Astrocyte (in vitro differentiated cells and primary cell): ENCODE measurements at regions not wholly inside any gene's neighbourhood (a gene's known extent, or its start where the extent isn't known, plus 50 kb on each side); places are given as distances from the start of the nearest gene placed in this dataset.

ENCODE experiments used
- DNase-seq: peaks from one replicate; pipeline ENCODE4 v3.0.0-alpha.2; 2010; ENCODE audit warnings: low read depth
- FAIRE-seq: peaks from 2 replicates; lab custom pipeline; 2011; peaks lifted over from hg19 to GRCh38; lab: Jason Lieb, UNC
- H2AFZ ChIP-seq: 2 replicates; pipeline ENCODE4 v1.6.0; 2012; ENCODE audit warnings: low read depth, low read length, inconsistent platforms
- H3K27ac ChIP-seq: 2 replicates; pipeline ENCODE4 v1.5.1; 2011; ENCODE audit warnings: low read depth, low read length, inconsistent platforms
- H3K27me3 ChIP-seq: 2 replicates; pipeline ENCODE4 v1.6.0; 2011; ENCODE audit warnings: low read length, inconsistent platforms; ENCODE audit not compliant: insufficient read depth
- H3K36me3 ChIP-seq: 2 replicates; pipeline ENCODE4 v1.5.1; 2011; ENCODE audit warnings: low read length, inconsistent platforms; ENCODE audit not compliant: insufficient read depth
- H3K4me1 ChIP-seq: 2 replicates; pipeline ENCODE4 v1.5.1; 2011; ENCODE audit warnings: low read length, inconsistent platforms; ENCODE audit not compliant: insufficient read depth
- H3K4me2 ChIP-seq: 2 replicates; pipeline ENCODE4 v1.6.0; 2012; ENCODE audit warnings: low read length, inconsistent platforms
- H3K4me3 ChIP-seq: 2 replicates; pipeline ENCODE4 v1.5.1; 2011; ENCODE audit warnings: low read depth, mild to moderate bottlenecking, low read length, inconsistent platforms; ENCODE audit not compliant: insufficient read depth
- H3K79me2 ChIP-seq: 2 replicates; pipeline ENCODE4 v1.6.0; 2012; ENCODE audit warnings: mild to moderate bottlenecking, low read length, inconsistent platforms; ENCODE audit not compliant: insufficient read depth
- H3K9ac ChIP-seq: 2 replicates; pipeline ENCODE4 v1.6.0; 2012; ENCODE audit warnings: mild to moderate bottlenecking, low read length, inconsistent platforms
- H3K9me3 ChIP-seq: 2 replicates; pipeline ENCODE4 v1.5.1; 2012; ENCODE audit warnings: low read depth, mild to moderate bottlenecking, low read length, inconsistent platforms; ENCODE audit not compliant: insufficient read depth
- H4K20me1 ChIP-seq: 2 replicates; pipeline ENCODE4 v1.6.0; 2012; ENCODE audit warnings: low read length, inconsistent platforms; ENCODE audit not compliant: insufficient read depth
- H3K27ac Mint-ChIP-seq: one replicate; pipeline ENCODE4 v1.8.0; 2021; ENCODE audit warnings: mild to moderate bottlenecking, mixed read lengths; ENCODE audit not compliant: unreplicated experiment
- H3K27me3 Mint-ChIP-seq: one replicate; pipeline ENCODE4 v1.8.0; 2021; ENCODE audit warnings: low read depth, mixed read lengths; ENCODE audit not compliant: unreplicated experiment
- H3K36me3 Mint-ChIP-seq: one replicate; pipeline ENCODE4 v1.8.0; 2021; ENCODE audit warnings: low read depth, mixed read lengths; ENCODE audit not compliant: unreplicated experiment
- H3K4me1 Mint-ChIP-seq: one replicate; pipeline ENCODE4 v1.8.0; 2021; ENCODE audit warnings: low read depth, mixed read lengths; ENCODE audit not compliant: unreplicated experiment
- H3K4me3 Mint-ChIP-seq: one replicate; pipeline ENCODE4 v1.8.0; 2021; ENCODE audit warnings: mild to moderate bottlenecking, moderate library complexity, mixed read lengths; ENCODE audit not compliant: unreplicated experiment
- H3K9me3 Mint-ChIP-seq: one replicate; pipeline ENCODE4 v1.8.0; 2021; ENCODE audit warnings: mild to moderate bottlenecking, mixed read lengths; ENCODE audit not compliant: unreplicated experiment
- CTCF ChIP-seq: IDR thresholded peaks from 2 replicates; pipeline ENCODE4 v1.5.1; 2011; ENCODE audit warnings: low read depth, mild to moderate bottlenecking, inconsistent platforms, low read length, moderate library complexity; ENCODE audit not compliant: insufficient read depth
- EZH2 ChIP-seq: IDR thresholded peaks from 2 replicates; pipeline ENCODE4 v1.6.1; 2012; ENCODE audit warnings: mild to moderate bottlenecking, low read length, inconsistent platforms; ENCODE audit not compliant: insufficient read depth

GRCh38 chr6:133062077-133062476, 179.1 kb upstream of the EYA4 start:
- Histone ChIP-seq H3K9ac (no peak overlapping the region), H2AFZ (peak overlapping the region; percentile 47), H3K27me3 (no peaks in the 10 kb centered on the region), H3K4me2 (peak overlapping the region; percentile 41), H4K20me1 (no peaks in the 10 kb centered on the region), H3K4me1 (no peaks in the 10 kb centered on the region), H3K9me3 (no peaks in the 10 kb centered on the region), H3K27ac (no peak overlapping the region), H3K79me2 (no peaks in the 10 kb centered on the region), H3K4me3 (no peak overlapping the region), H3K36me3 (no peaks in the 10 kb centered on the region)
- H3K36me3 Mint-ChIP-seq, result no peaks in the 10 kb centered on the region
- no peaks in the 10 kb centered on the region for H3K4me1 Mint-ChIP-seq
- TF ChIP-seq CTCF, result no peak
- no peak for TF ChIP-seq EZH2
- H3K27me3 Mint-ChIP-seq, result no peaks in the 10 kb centered on the region
- no peak overlapping the region for H3K4me3 Mint-ChIP-seq
- FAIRE-seq, result no peak
- peak; percentile 93 for DNase-seq
- no peaks in the 10 kb centered on the region for H3K9me3 Mint-ChIP-seq
- no peak overlapping the region for H3K27ac Mint-ChIP-seq

DNA sequence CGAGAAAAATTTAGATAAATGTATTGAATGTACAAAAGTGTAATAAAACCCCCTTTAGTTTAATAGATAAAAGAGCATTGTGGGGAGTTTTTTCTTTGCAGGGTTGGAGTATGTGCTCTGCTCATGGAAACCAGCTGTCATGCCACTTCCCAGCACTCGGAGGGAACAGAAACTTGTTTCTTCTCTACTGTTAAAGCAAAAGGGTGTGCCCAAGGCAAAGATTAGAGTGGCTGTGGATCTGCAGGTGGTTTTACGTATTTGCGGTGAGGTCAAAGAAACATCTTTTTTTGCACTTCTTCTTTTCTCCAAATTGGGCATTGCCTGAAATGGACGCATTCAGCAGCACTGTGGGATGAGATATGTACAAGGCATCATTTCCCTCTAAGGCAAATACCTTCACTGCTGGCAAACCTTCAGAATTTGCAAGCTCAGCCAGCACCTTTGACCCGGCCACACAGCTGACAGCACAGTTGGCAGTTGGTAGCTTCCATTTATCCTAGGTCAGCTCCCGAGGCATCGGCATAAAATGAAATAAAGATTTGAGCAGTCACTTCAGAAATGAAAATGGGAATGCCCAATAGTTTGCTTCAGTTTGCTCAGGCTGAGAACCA, 178.4 kb upstream of the EYA4 start:
- Histone ChIP-seq H3K4me3 (no peak overlapping the region), H3K4me2 (no peak overlapping the region), H3K36me3 (no peaks in the 10 kb centered on the region), H3K4me1 (no peaks in the 10 kb centered on the region), H3K9ac (no peak overlapping the region), H3K9me3 (no peaks in the 10 kb centered on the region), H4K20me1 (no peaks in the 10 kb centered on the region), H3K79me2 (no peaks in the 10 kb centered on the region), H2AFZ (no peak overlapping the region), H3K27ac (no peak overlapping the region), H3K27me3 (no peaks in the 10 kb centered on the region)
- Mint-ChIP-seq H3K27me3 (no peaks in the 10 kb centered on the region), H3K27ac (no peak overlapping the region), H3K4me3 (no peak overlapping the region), H3K36me3 (no peaks in the 10 kb centered on the region), H3K9me3 (no peaks in the 10 kb centered on the region), H3K4me1 (peaks cover under 1% of the 10 kb centered on the region)
- FAIRE-seq (no peak), DNase-seq (no peak)
- TF ChIP-seq CTCF (no peak), EZH2 (no peak)

DNA sequence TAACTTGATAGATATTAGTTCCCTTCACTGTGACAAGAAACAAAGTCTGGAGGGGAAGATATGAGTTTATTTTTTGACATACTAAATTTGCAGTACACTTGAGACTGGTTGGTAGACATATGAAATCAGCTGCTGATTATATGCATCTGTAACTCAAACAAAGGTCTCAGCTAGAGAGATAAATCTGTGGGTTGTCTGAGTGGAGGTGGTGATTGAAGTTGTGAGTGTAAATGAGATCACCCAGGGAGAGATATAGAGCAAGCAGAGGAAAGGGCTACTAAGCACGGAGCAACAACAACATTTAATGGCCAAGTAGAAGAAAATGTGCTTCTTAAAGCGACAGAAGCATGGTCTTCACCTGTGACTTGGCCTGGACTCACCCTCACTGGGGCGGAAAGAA, 173.2 kb upstream of the EYA4 start:
- no peaks in the 10 kb centered on the region for H3K36me3 ChIP-seq
- H3K4me3 ChIP-seq, result no peak overlapping the region
- DNase-seq (no peak), FAIRE-seq (no peak)
- no peak overlapping the region for H3K9ac ChIP-seq
- H3K9me3 Mint-ChIP-seq, result no peaks in the 10 kb centered on the region
- H3K36me3 Mint-ChIP-seq, result no peaks in the 10 kb centered on the region
- H3K4me3 Mint-ChIP-seq, result no peak overlapping the region
- TF ChIP-seq EZH2, result no peak
- TF ChIP-seq CTCF, result no peak
- H3K79me2 ChIP-seq, result no peaks in the 10 kb centered on the region
- H3K27me3 Mint-ChIP-seq, result no peaks in the 10 kb centered on the region
- H2AFZ ChIP-seq, result no peak overlapping the region
- H3K4me2 ChIP-seq, result no peak overlapping the region
- no peaks in the 10 kb centered on the region for H3K27me3 ChIP-seq
- H3K4me1 ChIP-seq, result no peaks in the 10 kb centered on the region
- no peaks in the 10 kb centered on the region for H3K9me3 ChIP-seq
- no peaks in the 10 kb centered on the region for H4K20me1 ChIP-seq
- H3K4me1 Mint-ChIP-seq, result peaks cover 4% of the 10 kb centered on the region
- H3K27ac Mint-ChIP-seq, result no peak overlapping the region
- H3K27ac ChIP-seq, result no peak overlapping the region
